ENCODE measurements at regions not wholly inside any gene's neighbourhood (a gene's known extent, or its start where the extent isn't known, plus 50 kb on each side); places are given as distances from the start of the nearest gene placed in this dataset.
"Not testable (repeated sequence)": the region's sequence is repeated elsewhere in the genome, so short reads cannot be mapped to it uniquely, and the experiment has no call there.

DNA sequence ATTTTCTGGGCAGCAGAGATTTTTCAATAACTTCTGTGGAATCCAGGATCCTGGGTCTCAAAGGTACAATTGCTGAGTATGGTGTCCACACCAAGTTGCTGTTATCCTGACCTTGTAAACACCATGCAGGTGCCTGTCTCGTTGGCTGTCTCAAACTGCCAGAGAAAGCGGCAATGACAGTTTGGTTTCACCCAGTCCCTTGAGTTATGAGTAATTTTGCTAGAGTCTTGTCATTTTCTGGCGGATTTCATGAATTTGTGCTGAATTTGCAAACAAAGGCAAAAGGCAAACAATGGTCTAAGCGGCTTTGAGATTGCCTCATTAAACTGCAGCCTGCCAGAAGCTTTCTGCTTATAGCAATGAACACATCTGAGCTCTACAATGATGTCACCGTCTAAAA is 847.9 kb downstream of the RAB28 start:
- no peak overlapping the region for H3K27ac ChIP-seq
- DNase-seq: no peak
- in situ Hi-C loops (cut with MboI; ENCODE audit: low sequenced_read_pairs in 4 of 4): loop anchor here in 1 of 4 donors (25.0 kb wide), 1 partner anchor 874 kb away; no protein-coding TSS in a partner anchor
- H3K27me3 ChIP-seq: no peaks in the 10 kb centered on the region
- no peak for TF ChIP-seq POLR2A (IDR thresholded peaks at IDR 0.05)
- TF ChIP-seq, protein P1, sequence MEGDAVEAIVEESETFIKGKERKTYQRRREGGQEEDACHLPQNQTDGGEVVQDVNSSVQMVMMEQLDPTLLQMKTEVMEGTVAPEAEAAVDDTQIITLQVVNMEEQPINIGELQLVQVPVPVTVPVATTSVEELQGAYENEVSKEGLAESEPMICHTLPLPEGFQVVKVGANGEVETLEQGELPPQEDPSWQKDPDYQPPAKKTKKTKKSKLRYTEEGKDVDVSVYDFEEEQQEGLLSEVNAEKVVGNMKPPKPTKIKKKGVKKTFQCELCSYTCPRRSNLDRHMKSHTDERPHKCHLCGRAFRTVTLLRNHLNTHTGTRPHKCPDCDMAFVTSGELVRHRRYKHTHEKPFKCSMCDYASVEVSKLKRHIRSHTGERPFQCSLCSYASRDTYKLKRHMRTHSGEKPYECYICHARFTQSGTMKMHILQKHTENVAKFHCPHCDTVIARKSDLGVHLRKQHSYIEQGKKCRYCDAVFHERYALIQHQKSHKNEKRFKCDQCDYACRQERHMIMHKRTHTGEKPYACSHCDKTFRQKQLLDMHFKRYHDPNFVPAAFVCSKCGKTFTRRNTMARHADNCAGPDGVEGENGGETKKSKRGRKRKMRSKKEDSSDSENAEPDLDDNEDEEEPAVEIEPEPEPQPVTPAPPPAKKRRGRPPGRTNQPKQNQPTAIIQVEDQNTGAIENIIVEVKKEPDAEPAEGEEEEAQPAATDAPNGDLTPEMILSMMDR (IDR thresholded peaks at IDR 0.05 in 4 of 5, conservative IDR thresholded peaks at IDR 0.05 in 1 of 5): no peak
- no peak for ATAC-seq
- no peaks in the 10 kb centered on the region for H3K36me3 ChIP-seq
- H3K9me3 ChIP-seq: no peaks in the 10 kb centered on the region
- no peak overlapping the region for H3K4me3 ChIP-seq
- H3K4me1 ChIP-seq: no peaks in the 10 kb centered on the region
- intact Hi-C loops (cut with DNase I; ENCODE audit: low total_unique reads): no loop called here

DNA sequence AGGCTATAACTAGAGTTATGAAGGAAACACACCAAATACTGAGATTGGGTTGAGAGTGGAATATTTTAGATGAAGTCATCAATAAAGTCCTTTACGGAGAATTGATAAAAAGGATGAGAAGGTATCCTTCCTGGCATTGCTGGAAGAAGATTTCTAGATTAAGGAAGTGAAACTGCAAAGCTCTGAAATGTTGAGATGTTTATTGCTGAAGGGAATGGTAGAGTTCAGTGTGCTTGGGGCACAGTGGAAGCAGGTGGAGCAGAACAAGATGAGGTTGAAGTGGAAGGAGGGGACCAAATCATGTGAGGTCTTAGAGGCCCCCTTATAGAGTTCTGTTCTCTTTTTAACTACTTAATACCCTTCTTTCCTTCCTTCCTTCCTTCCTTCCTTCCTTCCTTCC is 848.5 kb downstream of the RAB28 start:
- H3K27ac ChIP-seq: no peak overlapping the region
- H3K27me3 ChIP-seq: no peaks in the 10 kb centered on the region
- in situ Hi-C loops (cut with MboI; ENCODE audit: low sequenced_read_pairs in 4 of 4) (loop anchor here in 1 of 4 donors (25.0 kb wide), 1 partner anchor 873 kb away; no protein-coding TSS in a partner anchor), intact Hi-C loops (cut with DNase I; ENCODE audit: low total_unique reads) (no loop called here)
- no peak overlapping the region for H3K4me3 ChIP-seq
- H3K36me3 ChIP-seq: no peaks in the 10 kb centered on the region
- DNase-seq (no peak), ATAC-seq (no peak)
- no peaks in the 10 kb centered on the region for H3K4me1 ChIP-seq
- no peaks in the 10 kb centered on the region for H3K9me3 ChIP-seq
- TF ChIP-seq, protein P1 (IDR thresholded peaks at IDR 0.05 in 4 of 5, conservative IDR thresholded peaks at IDR 0.05 in 1 of 5): no peak
- no peak for TF ChIP-seq POLR2A (IDR thresholded peaks at IDR 0.05)

DNA sequence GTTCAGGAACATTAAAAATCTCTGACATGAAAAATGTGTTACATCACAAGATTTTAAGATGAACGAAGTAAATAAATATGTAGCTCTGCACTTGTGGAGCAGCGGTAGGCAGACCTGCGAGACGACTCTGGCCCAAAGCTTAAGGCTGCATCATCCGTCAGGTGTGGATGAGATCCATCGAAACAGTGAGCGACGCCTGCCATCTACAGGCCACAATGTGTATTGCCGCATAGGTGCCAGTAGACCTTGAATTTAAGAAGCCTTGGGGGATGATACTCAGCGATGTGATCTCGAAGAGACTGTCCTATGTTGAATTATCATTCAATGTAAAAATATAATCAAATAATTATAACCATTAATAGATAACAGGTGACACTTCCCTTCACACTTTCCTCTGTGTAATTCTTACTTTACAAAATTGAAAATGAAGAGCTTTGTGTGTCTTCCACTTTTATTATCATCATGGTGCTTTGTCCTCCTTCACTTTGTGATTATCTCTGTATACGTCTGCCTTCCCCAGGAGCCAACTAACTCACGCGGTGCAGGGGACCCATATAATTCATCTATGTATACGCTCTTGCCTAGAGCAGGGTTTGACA is 851.0 kb downstream of the RAB28 start:
- in situ Hi-C loops (cut with MboI; ENCODE audit: low sequenced_read_pairs in 4 of 4): loop anchor here in 1 of 4 donors (25.0 kb wide), 1 partner anchor 871 kb away; no protein-coding TSS in a partner anchor
- peak; percentile 8 to 15 for DNase-seq

DNA sequence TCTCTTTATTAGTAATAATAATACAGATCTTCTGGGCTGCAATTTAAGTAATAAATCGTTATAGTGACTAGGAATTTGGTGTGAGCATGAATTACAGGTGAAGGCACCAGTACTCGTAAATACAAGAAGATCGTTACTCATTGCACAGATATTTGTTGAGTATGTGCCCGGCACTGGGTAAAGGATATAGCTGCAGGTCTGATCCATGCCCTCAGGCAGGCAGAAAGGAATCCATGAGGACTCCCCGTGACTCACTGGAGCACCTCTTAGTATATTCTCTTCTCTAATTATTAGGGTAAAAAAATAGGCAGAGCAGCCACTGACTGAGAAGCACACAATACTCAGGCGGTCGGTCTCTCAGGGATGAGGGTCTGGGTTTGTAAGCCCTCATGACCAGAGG is 868.3 kb downstream of the RAB28 start:
- no peak for ATAC-seq
- in situ Hi-C loops (cut with MboI; ENCODE audit: low sequenced_read_pairs in 4 of 4) (no loop called here), intact Hi-C loops (cut with DNase I; ENCODE audit: low total_unique reads) (no loop called here)
- Histone ChIP-seq H3K4me3 (no peak overlapping the region), H3K27me3 (no peaks in the 10 kb centered on the region), H3K36me3 (no peaks in the 10 kb centered on the region), H3K27ac (no peak overlapping the region), H3K4me1 (no peaks in the 10 kb centered on the region), H3K9me3 (no peaks in the 10 kb centered on the region)
- no peak for TF ChIP-seq POLR2A (IDR thresholded peaks at IDR 0.05)
- TF ChIP-seq, protein P1 (IDR thresholded peaks at IDR 0.05 in 4 of 5, conservative IDR thresholded peaks at IDR 0.05 in 1 of 5): no peak
- no peak for DNase-seq

More for the DNA sequence above, 851.0 kb downstream of the RAB28 start:
- Histone ChIP-seq H3K36me3 (no peaks in the 10 kb centered on the region), H3K27ac (no peak overlapping the region), H3K27me3 (no peaks in the 10 kb centered on the region), H3K4me1 (no peaks in the 10 kb centered on the region), H3K4me3 (no peak overlapping the region), H3K9me3 (no peaks in the 10 kb centered on the region)
- TF ChIP-seq, protein P1 (IDR thresholded peaks at IDR 0.05 in 4 of 5, conservative IDR thresholded peaks at IDR 0.05 in 1 of 5): peak in 4 of 5 experiments; percentile 50 to 71 (median 58)
- TF ChIP-seq POLR2A (IDR thresholded peaks at IDR 0.05): no peak
- intact Hi-C loops (cut with DNase I; ENCODE audit: low total_unique reads): no loop called here
- ATAC-seq: peak in 1 of 2 donors; percentile 27

DNA sequence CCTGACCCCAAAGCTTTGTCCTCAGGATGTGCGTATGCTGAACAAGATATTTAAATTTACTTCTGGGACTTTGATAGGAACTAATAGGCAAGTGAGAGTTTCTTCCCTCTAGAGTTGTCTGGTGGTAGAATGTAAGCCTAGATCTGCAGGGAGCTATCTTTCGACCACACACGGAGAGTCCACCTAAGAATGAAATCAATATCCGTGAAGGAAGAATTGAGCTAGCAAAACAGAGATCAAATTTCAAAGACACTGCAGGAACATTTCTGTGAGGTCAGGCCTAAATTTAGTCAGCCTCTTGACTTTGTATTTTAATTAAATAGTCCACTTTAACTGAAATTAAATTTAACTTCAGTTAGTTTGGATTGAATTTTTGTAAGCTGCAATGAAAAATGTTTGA is 871.3 kb downstream of the RAB28 start:
- H3K27ac ChIP-seq: no peak overlapping the region
- DNase-seq (no peak), ATAC-seq (no peak)
- H3K27me3 ChIP-seq: no peaks in the 10 kb centered on the region
- intact Hi-C loops (cut with DNase I; ENCODE audit: low total_unique reads): no loop called here
- H3K36me3 ChIP-seq: no peaks in the 10 kb centered on the region
- no peaks in the 10 kb centered on the region for H3K9me3 ChIP-seq
- in situ Hi-C loops (cut with MboI; ENCODE audit: low sequenced_read_pairs in 4 of 4): no loop called here
- H3K4me1 ChIP-seq: no peaks in the 10 kb centered on the region
- H3K4me3 ChIP-seq: no peak overlapping the region
- TF ChIP-seq POLR2A (IDR thresholded peaks at IDR 0.05): no peak
- TF ChIP-seq, protein P1 (IDR thresholded peaks at IDR 0.05 in 4 of 5, conservative IDR thresholded peaks at IDR 0.05 in 1 of 5): no peak

DNA sequence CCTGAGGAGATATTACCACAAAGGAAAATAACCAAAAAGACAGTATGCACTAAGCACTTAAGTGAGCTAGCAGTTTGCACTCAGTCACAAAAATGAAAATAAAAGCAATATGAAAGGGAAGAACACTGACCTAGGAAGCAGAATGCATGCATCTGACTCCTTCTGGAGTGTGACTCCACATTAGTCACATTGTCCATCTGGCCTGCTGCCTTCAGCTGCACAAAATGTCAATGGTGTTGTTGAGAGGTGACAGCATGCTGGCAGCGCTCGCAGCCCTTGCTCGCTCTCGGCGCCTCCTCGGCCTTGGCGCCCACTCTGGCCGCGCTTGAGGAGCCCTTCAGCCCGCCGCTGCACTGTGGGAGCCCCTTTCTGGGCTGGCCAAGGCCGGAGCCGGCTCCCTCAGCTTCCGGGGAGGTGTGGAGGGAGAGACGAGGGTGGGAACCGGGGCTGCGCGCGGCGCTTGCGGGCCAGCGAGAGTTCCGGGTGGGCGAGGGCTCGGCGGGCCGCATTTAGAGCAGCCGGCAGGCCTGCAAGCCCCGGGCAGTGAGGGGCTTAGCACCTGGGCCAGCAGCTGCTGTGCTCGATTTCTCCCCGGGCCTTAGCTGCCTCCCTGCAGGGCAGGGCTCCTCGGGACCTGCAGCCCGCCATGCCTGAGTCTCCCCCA is 874.8 kb downstream of the RAB28 start:
- H3K4me1 ChIP-seq; H3K36me3 ChIP-seq; H3K27me3 ChIP-seq; H3K4me3 ChIP-seq; intact Hi-C loops (cut with DNase I; ENCODE audit: low total_unique reads); DNase-seq; H3K9me3 ChIP-seq; H3K27ac ChIP-seq; in situ Hi-C loops (cut with MboI; ENCODE audit: low sequenced_read_pairs in 4 of 4); ATAC-seq: not testable (repeated sequence)
